Fibroblast of mammary gland (primary cell): ENCODE measurements at regions not wholly inside any gene's neighbourhood (a gene's known extent, or its start where the extent isn't known, plus 50 kb on each side); places are given as distances from the start of the nearest gene placed in this dataset.

Source experiments
- DNase-seq: peaks from one replicate; pipeline ENCODE4 v3.0.0-alpha.2; 2010; ENCODE audit warnings: low read depth
- H3K4me3 ChIP-seq: 2 replicates; pipeline ENCODE4 v1.5.1; 2011; ENCODE audit warnings: low read depth, mild to moderate bottlenecking, low read length, moderate library complexity; ENCODE audit not compliant: control insufficient read depth
- CTCF ChIP-seq: conservative IDR thresholded peaks from 2 replicates; pipeline ENCODE4 v1.5.1; 2011; ENCODE audit warnings: low read depth, low read length, inconsistent platforms; ENCODE audit not compliant: control insufficient read depth, insufficient read depth

- TF ChIP-seq CTCF, result no peak
- H3K4me3 ChIP-seq, result no peak overlapping the region
- DNase-seq, result no peak
Measured at GRCh38 chr6:25165177-25165576, 114.0 kb upstream of the CARMIL1 start.

- no peak for TF ChIP-seq CTCF
- DNase-seq, result no peak
- no peak overlapping the region for H3K4me3 ChIP-seq
Measured at GRCh38 chr6:25165800-25166199, 113.4 kb upstream of the CARMIL1 start.

- no peak for DNase-seq
- no peak overlapping the region for H3K4me3 ChIP-seq
- no peak for TF ChIP-seq CTCF
Measured at GRCh38 chr6:25166955-25167748, 112.0 kb upstream of the CARMIL1 start.

GRCh38 chr6:25167961-25168360 lies 111.2 kb upstream of the CARMIL1 start:
- no peak overlapping the region for H3K4me3 ChIP-seq
- no peak for DNase-seq
- no peak for TF ChIP-seq CTCF

- DNase-seq, result no peak
- H3K4me3 ChIP-seq, result no peak overlapping the region
- TF ChIP-seq CTCF, result no peak
Measured at GRCh38 chr6:25168637-25169036, 110.5 kb upstream of the CARMIL1 start.

- no peak overlapping the region for H3K4me3 ChIP-seq
- no peak for TF ChIP-seq CTCF
- peak; percentile 26 for DNase-seq
Measured at GRCh38 chr6:25169553-25169952, 109.6 kb upstream of the CARMIL1 start.
